DND-41 (cell line): ENCODE measurements at regions not wholly inside any gene's neighbourhood (a gene's known extent, or its start where the extent isn't known, plus 50 kb on each side); places are given as distances from the start of the nearest gene placed in this dataset.

Experiments used
- ATAC-seq: fragments of 200-7000 bp; cut with Tn5 transposase; 3 replicates; pipeline ENCODE4 v1.9.1; 2021; ENCODE audit warnings: low read depth; ENCODE audit not compliant: insufficient read depth
- DNase-seq: peaks from one replicate; pipeline ENCODE4 v3.0.0-alpha.2; 2020
- H2AFZ ChIP-seq: 2 replicates; pipeline ENCODE4 v1.6.0; 2012; ENCODE audit warnings: low read depth, low read length
- H3K27ac ChIP-seq: 2 replicates; pipeline ENCODE4 v1.5.1; 2012; ENCODE audit warnings: low read length, inconsistent platforms
- H3K27me3 ChIP-seq: fragments of 200-600 bp; sonication (generic); 2 replicates; pipeline ENCODE4 v1.6.0; 2012; ENCODE audit warnings: low read length, mild to moderate bottlenecking, inconsistent platforms; ENCODE audit not compliant: insufficient read depth, poor library complexity
- H3K36me3 ChIP-seq: 2 replicates; pipeline ENCODE4 v1.5.1; 2012; ENCODE audit warnings: low read length, inconsistent platforms; ENCODE audit not compliant: insufficient read depth
- H3K4me1 ChIP-seq: 2 replicates; pipeline ENCODE4 v1.5.1; 2012; ENCODE audit warnings: mild to moderate bottlenecking, low read length; ENCODE audit not compliant: insufficient read depth
- H3K4me2 ChIP-seq: 2 replicates; pipeline ENCODE4 v1.6.0; 2012; ENCODE audit warnings: mild to moderate bottlenecking, moderate library complexity, low read length, inconsistent platforms; ENCODE audit not compliant: insufficient read depth
- H3K4me3 ChIP-seq, 2 experiments: fragments of 200-600 bp in 1 of 2; shearing (Covaris generic) in 1 of 2; 2 replicates each; pipeline ENCODE4 v1.5.1; 2012 to 2016; ENCODE audit warnings: inconsistent platforms in 2 of 2, low read length in 2 of 2, mild to moderate bottlenecking in 2 of 2, low read depth in 1 of 2, moderate library complexity in 1 of 2
- H3K79me2 ChIP-seq: 2 replicates; pipeline ENCODE4 v1.6.0; 2012; ENCODE audit warnings: low read length, inconsistent platforms; ENCODE audit not compliant: insufficient read depth
- H3K9ac ChIP-seq: 2 replicates; pipeline ENCODE4 v1.6.0; 2012; ENCODE audit warnings: low read depth, mild to moderate bottlenecking, inconsistent platforms, low read length, moderate library complexity
- H3K9me3 ChIP-seq: 2 replicates; pipeline ENCODE4 v1.5.1; 2012; ENCODE audit warnings: low read length, moderate library complexity, mild to moderate bottlenecking, inconsistent platforms; ENCODE audit not compliant: insufficient read depth, severe bottlenecking
- H4K20me1 ChIP-seq: 2 replicates; pipeline ENCODE4 v1.6.0; 2012; ENCODE audit warnings: low read length; ENCODE audit not compliant: insufficient read depth
- CTCF ChIP-seq: IDR thresholded peaks from 2 replicates; pipeline ENCODE4 v1.5.1; 2012; ENCODE audit warnings: borderline replicate concordance, low read length, moderate library complexity, mild to moderate bottlenecking; ENCODE audit not compliant: poor library complexity, severe bottlenecking; ENCODE audit errors: extremely low read depth
- EZH2 ChIP-seq: IDR thresholded peaks from 3 replicates; pipeline ENCODE4 v1.6.1; 2012; ENCODE audit warnings: borderline replicate concordance, low read depth, mild to moderate bottlenecking, moderate library complexity, low read length, inconsistent platforms; ENCODE audit not compliant: severe bottlenecking

GRCh38 chr18:76233876-76234675 is 261.0 kb downstream of the ZNF516 start:
- Histone ChIP-seq H2AFZ (no peak overlapping the region), H3K4me1 (no peaks in the 10 kb centered on the region), H3K9me3 (peaks cover 9% of the 10 kb centered on the region), H3K9ac (no peak overlapping the region), H4K20me1 (no peaks in the 10 kb centered on the region), H3K79me2 (no peaks in the 10 kb centered on the region), H3K27ac (no peak overlapping the region), H3K27me3 (no peaks in the 10 kb centered on the region), H3K36me3 (no peaks in the 10 kb centered on the region), H3K4me2 (no peak overlapping the region), H3K4me3 (no peak overlapping the region)
- no peak for DNase-seq
- TF ChIP-seq CTCF, result no peak
- TF ChIP-seq EZH2, result no peak
- no peak for ATAC-seq

- H3K79me2 ChIP-seq, result no peaks in the 10 kb centered on the region
- H3K36me3 ChIP-seq, result no peaks in the 10 kb centered on the region
- DNase-seq, result no peak
These were observed 261.6 kb downstream of the ZNF516 start for GRCh38 chr18:76233406-76233805.

GRCh38 chr18:76232779-76233178 is 262.3 kb downstream of the ZNF516 start:
- Histone ChIP-seq H3K36me3 (no peaks in the 10 kb centered on the region), H3K4me2 (no peak overlapping the region), H2AFZ (no peak overlapping the region), H4K20me1 (no peaks in the 10 kb centered on the region), H3K27me3 (no peaks in the 10 kb centered on the region), H3K79me2 (no peaks in the 10 kb centered on the region), H3K9ac (no peak overlapping the region), H3K9me3 (peaks cover 5% of the 10 kb centered on the region), H3K27ac (no peak overlapping the region), H3K4me3 (no peak overlapping the region), H3K4me1 (no peaks in the 10 kb centered on the region)
- TF ChIP-seq EZH2, result no peak
- TF ChIP-seq CTCF, result no peak
- no peak for ATAC-seq
- no peak for DNase-seq

More at GRCh38 chr18:76233406-76233805, 261.6 kb downstream of the ZNF516 start:
- Histone ChIP-seq H2AFZ (no peak overlapping the region), H3K9ac (no peak overlapping the region), H3K4me1 (no peaks in the 10 kb centered on the region), H3K4me2 (no peak overlapping the region), H3K9me3 (peaks cover 5% of the 10 kb centered on the region), H4K20me1 (no peaks in the 10 kb centered on the region), H3K27me3 (no peaks in the 10 kb centered on the region), H3K4me3 (no peak overlapping the region), H3K27ac (no peak overlapping the region)
- ATAC-seq, result no peak
- no peak for TF ChIP-seq CTCF
- no peak for TF ChIP-seq EZH2
